Heart right ventricle (tissue), 16 donors: ENCODE measurements at regions not wholly inside any gene's neighbourhood (a gene's known extent, or its start where the extent isn't known, plus 50 kb on each side); places are given as distances from the start of the nearest gene placed in this dataset.

Experiments
- ATAC-seq, 8 donors: fragments of 200-7000 bp; cut with Tn5 transposase; one replicate each; pipeline ENCODE4 v1.9.1; 2020; ENCODE audit warnings: mild to moderate bottlenecking in 8 of 8, moderate library complexity in 8 of 8, moderate number of reproducible peaks in 1 of 8
- DNase-seq, 2 donors: peaks; one replicate each; pipeline ENCODE4 v3.0.0-alpha.2; 2020
- H3K27ac ChIP-seq, 10 donors: fragments of 200-600 bp; sonication (generic) in 2 of 10; one replicate each; pipeline versions ENCODE4 v1.5.0 to v1.8.0; 2020 to 2022; ENCODE audit warnings: mild to moderate bottlenecking in 3 of 10
- H3K27me3 ChIP-seq, 7 donors: fragments of 200-600 bp; one replicate each; pipeline ENCODE4 v1.8.0; 2021 to 2022; ENCODE audit warnings: mild to moderate bottlenecking in 2 of 7
- H3K36me3 ChIP-seq, 9 donors: fragments of 200-600 bp; sonication (generic) in 1 of 9; one replicate each; pipeline versions ENCODE4 v1.5.0 to v1.8.0; 2020 to 2022; ENCODE audit warnings: mild to moderate bottlenecking in 2 of 9
- H3K4me1 ChIP-seq, 9 donors: fragments of 200-600 bp; sonication (generic) in 1 of 9; one replicate each; pipeline versions ENCODE4 v1.5.0 to v1.8.0; 2020 to 2022; ENCODE audit warnings: mild to moderate bottlenecking in 4 of 9
- H3K4me3 ChIP-seq, 10 donors: fragments of 200-600 bp; sonication (generic) in 2 of 10; one replicate each; pipeline versions ENCODE4 v1.5.0 to v1.8.0; 2020 to 2022; ENCODE audit warnings: mild to moderate bottlenecking in 7 of 10, moderate library complexity in 2 of 10
- H3K9me3 ChIP-seq, 11 donors: fragments of 200-600 bp in 10 of 11; sonication (generic) in 2 of 11; one replicate each; pipeline versions ENCODE4 v1.5.0 to v1.8.0; 2013 to 2022; ENCODE audit warnings: mild to moderate bottlenecking in 2 of 11, control low read depth in 1 of 11, moderate library complexity in 1 of 11
- WGBS, 2 donors: extraction: QIAGEN DNeasy Blood & Tissue Kit; methylation state at CpG; one replicate each; pipeline ENCODE4 v1.1.7; 2013; ENCODE audit warnings: inconsistent platforms in 1 of 2; 5-methylcytosine and 5-hydroxymethylcytosine counted together
- intact Hi-C, 10 donors: fragments of 100-400 bp; cut with DNase I; formaldehyde crosslinking; loops; one replicate each; pipeline versions ENCODE4 v1.11.1 to v1.14.2; 2022
- TF ChIP-seq, protein P1 (sequence below), 9 donors: fragments of 200-600 bp; sonication (generic) in 2 of 9; IDR thresholded peaks; one replicate each; pipeline versions ENCODE4 v1.5.0 to v1.8.0; 2021 to 2022; ENCODE audit warnings: antibody characterized with exemption in 9 of 9, mild to moderate bottlenecking in 5 of 9, moderate library complexity in 1 of 9
- donor health status: Arrhythmogenic right ventricular cardiomyopathy.
- donor health status: ischemic (EF 13 %, LVEDD 7.1; RV severe dilation, severe dysfunction).
- donor health status: healthy with polysubstance abuse.
- donor health status: DM: no; HTN: yes; CAD: no.
- donor health status: DM: no; HTN: no; CAD: no.
- donor health status: ischemic (EF 25% LVEDD 6.9; RV normal size, moderate dysfunction).
- donor health status: ischemic (EF 25% LVEDD 5.7; RV mildly dilated, moderate dysfunction).
- donor health status: healthy.
- donor health status: DM: yes; HTN: yes; CAD: no.
- donor health status: Ischemic cardiomyopathy.
- donor health status: ischemic (EF 35%, LVEDD 5.7; RV mildly dilated, moderate dysfunction).
- donor health status: nonischemic (EF 11% LVEDD 7.7; RV severe dilation, severe dysfunction).
- donor health status: DM: yes; HTN: yes; CAD: no.
- donor health status: PGD.
- donor health status: ischemic (EF 29% LVEDD 5.4; RV normal size, mild dysfunction).
- donor health status: nonischemic (EF 23%, LVEDD 6.1; RV moderate dilation, normal function).

DNA sequence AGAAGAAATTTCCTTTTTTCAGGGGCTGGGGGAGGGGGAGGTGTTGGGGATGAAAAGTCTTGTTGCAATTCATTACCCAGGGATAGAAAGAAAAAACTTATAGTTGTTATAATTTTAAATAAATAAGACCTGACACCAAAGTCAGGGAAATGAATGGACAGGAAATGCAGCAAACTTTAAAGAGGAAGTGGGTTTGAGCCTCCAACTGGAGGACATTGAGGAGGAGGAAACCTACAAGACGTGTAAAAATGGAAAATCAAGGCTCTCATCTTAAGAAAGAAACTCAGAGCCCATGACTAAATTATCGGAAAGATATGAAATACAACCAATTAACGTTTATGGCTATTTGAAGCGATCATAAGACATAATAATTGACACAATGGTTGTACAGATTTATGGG lies 54.4 kb downstream of the NIBAN1 start:
- H3K9me3 ChIP-seq: peaks cover 0 to 6% (median 0%) of the 10 kb centered on the region in 11 donors
- no peaks in the 10 kb centered on the region for H3K36me3 ChIP-seq
- no peak overlapping the region for H3K27ac ChIP-seq
- TF ChIP-seq, protein P1, sequence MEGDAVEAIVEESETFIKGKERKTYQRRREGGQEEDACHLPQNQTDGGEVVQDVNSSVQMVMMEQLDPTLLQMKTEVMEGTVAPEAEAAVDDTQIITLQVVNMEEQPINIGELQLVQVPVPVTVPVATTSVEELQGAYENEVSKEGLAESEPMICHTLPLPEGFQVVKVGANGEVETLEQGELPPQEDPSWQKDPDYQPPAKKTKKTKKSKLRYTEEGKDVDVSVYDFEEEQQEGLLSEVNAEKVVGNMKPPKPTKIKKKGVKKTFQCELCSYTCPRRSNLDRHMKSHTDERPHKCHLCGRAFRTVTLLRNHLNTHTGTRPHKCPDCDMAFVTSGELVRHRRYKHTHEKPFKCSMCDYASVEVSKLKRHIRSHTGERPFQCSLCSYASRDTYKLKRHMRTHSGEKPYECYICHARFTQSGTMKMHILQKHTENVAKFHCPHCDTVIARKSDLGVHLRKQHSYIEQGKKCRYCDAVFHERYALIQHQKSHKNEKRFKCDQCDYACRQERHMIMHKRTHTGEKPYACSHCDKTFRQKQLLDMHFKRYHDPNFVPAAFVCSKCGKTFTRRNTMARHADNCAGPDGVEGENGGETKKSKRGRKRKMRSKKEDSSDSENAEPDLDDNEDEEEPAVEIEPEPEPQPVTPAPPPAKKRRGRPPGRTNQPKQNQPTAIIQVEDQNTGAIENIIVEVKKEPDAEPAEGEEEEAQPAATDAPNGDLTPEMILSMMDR (IDR thresholded peaks at IDR 0.05): no peak
- H3K4me1 ChIP-seq: peaks cover 0 to 44% (median 22%) of the 10 kb centered on the region in 9 donors
- no peak overlapping the region for H3K4me3 ChIP-seq
- no peak for ATAC-seq
- H3K27me3 ChIP-seq: no peaks in the 10 kb centered on the region
- 81 to 83% methylated on average over 4 of the region's 4 CpGs for WGBS, 2 donors
- intact Hi-C loops: no loop called here
- no peak for DNase-seq

DNA sequence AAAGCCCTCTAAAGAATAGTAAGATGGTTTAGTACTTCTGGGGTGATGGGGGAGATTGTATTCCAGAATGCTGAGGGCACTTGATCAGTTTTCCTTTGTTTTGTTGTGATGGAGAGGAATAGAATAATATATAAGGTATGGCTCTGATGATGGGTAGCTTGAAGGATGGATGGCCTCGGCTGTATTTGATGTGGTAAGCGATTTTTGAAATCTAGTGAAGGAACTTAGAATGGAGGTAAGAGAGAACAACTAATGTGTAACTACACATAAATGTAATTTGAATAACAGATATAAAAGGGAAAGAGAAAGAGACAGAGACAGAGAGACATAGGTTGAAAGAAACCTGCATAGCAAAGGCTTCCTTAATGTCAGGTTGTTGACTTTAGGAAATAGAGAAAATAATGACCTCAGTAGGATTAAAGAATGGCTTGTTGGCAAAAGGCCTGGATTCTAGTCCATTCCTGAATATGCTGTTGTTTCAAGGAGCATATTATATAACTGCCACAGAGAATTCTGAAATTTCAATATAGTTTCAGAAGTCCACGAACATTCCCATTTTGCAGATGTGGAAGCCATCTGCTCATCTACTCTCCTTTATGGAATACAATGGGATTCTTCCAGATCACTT lies 58.7 kb downstream of the NIBAN1 start:
- intact Hi-C loops: no loop called here

DNA sequence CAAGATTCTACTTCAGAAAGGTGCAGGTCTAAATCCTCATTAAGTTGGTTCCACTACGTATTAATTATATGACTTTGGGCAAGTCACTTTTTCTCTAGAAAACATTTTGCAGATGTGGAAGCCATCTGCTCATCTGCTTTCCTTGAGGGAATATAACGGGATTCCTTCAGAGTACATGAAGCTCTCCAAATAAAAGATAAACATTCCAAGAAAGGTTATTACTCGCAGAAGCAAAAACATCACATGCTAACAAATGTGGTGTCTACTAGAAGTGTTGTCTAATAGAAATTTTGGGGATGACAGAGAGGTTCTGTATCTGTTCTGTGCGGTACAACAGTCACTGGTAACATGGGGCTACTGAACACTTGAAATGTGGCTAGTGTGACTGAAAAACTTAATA lies 60.2 kb downstream of the NIBAN1 start:
- Histone ChIP-seq H3K27me3 (no peaks in the 10 kb centered on the region), H3K36me3 (no peaks in the 10 kb centered on the region), H3K27ac (peak overlapping the region in 4 of 10 donors; percentile 20 to 32 (median 22)), H3K4me1 (peaks cover 0 to 80% (median 36%) of the 10 kb centered on the region in 9 donors), H3K4me3 (no peak overlapping the region), H3K9me3 (no peaks in the 10 kb centered on the region)
- DNase-seq: no peak
- intact Hi-C loops: loop anchor here in 1 of 10 donors (5.0 kb wide), 1 partner anchor 43 kb away; no protein-coding TSS in a partner anchor
- 69 to 75% methylated on average over 4 of the region's 4 CpGs for WGBS, 2 donors
- peak in 4 of 8 donors; percentile 30 to 62 (median 37) for ATAC-seq
- TF ChIP-seq, protein P1 (IDR thresholded peaks at IDR 0.05): no peak

More for the DNA sequence above, 58.7 kb downstream of the NIBAN1 start:
- Histone ChIP-seq H3K36me3 (no peaks in the 10 kb centered on the region), H3K4me1 (peaks cover 0 to 73% (median 34%) of the 10 kb centered on the region in 9 donors), H3K27me3 (no peaks in the 10 kb centered on the region), H3K9me3 (no peaks in the 10 kb centered on the region), H3K4me3 (no peak overlapping the region), H3K27ac (peak overlapping the region in 2 of 10 donors; percentile 22 to 32)
- ATAC-seq (no peak), DNase-seq (no peak)
- TF ChIP-seq, protein P1 (IDR thresholded peaks at IDR 0.05): no peak
- WGBS, 2 donors: 92 to 93% methylated on average over 3 of the region's 3 CpGs

- DNase-seq: no peak
- H3K27me3 ChIP-seq: no peaks in the 10 kb centered on the region
- WGBS, 2 donors: 92 to 94% methylated on average over 3 of the region's 3 CpGs
- ATAC-seq: no peak
- no peak overlapping the region for H3K4me3 ChIP-seq
- H3K27ac ChIP-seq: no peak overlapping the region
- H3K4me1 ChIP-seq: peaks cover 0 to 80% (median 41%) of the 10 kb centered on the region in 9 donors
- no peaks in the 10 kb centered on the region for H3K9me3 ChIP-seq
- TF ChIP-seq, protein P1 (IDR thresholded peaks at IDR 0.05): no peak
- H3K36me3 ChIP-seq: no peaks in the 10 kb centered on the region
- intact Hi-C loops: loop anchor here in 1 of 10 donors (5.0 kb wide), 1 partner anchor 45 kb away; no protein-coding TSS in a partner anchor
Measured at GRCh38 chr1:184912392-184912791, 61.9 kb downstream of the NIBAN1 start.
